ENCODE measurements at regions not wholly inside any gene's neighbourhood (a gene's known extent, or its start where the extent isn't known, plus 50 kb on each side); places are given as distances from the start of the nearest gene placed in this dataset.

DNA sequence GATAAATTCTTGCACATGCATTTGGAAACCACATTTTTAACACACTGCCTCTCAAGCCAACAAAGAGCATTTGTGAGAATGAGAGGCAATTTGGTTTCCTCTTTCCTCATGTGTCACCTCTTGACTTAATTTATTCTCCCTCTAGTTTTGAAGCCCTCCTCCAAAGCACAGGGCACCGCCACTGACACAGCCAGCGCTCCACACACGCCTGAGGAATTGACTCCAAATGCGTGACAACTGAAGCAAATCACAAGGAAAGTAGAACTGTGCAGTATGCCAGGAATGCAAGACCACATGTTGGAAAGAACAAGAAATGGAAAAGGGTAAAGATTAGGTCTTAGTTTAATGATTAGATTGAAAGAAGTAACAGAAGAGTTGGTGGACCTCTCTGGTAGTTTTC, 173.3 kb downstream of the LSM5 start:
- DNase-seq (ENCODE audit: low spot score): no peak
- no peaks in the 10 kb centered on the region for H3K4me1 ChIP-seq (ENCODE audit: insufficient read depth, low read length, poor library complexity, severe bottlenecking)
- H2AFZ ChIP-seq (ENCODE audit: low read length): no peak overlapping the region
- H3K9me2 ChIP-seq (ENCODE audit: insufficient read depth, low read length): no peaks in the 10 kb centered on the region
- BruUV-seq (replicated peaks): no TSS peak
- H3K4me3 ChIP-seq (ENCODE audit: low read depth, low read length, poor library complexity, severe bottlenecking): no peak overlapping the region
- H3K9me3 ChIP-seq (ENCODE audit: low read length): no peaks in the 10 kb centered on the region
- CTCF ChIA-PET (ENCODE audit: unreplicated experiment): no interaction called here
- no peaks in the 10 kb centered on the region for H3K79me2 ChIP-seq (ENCODE audit: insufficient read depth, low read depth, low read length)
- intact Hi-C loops (cut with micrococcal nuclease; ENCODE audit: unreplicated experiment): no loop called here
- H3K27ac ChIP-seq (ENCODE audit: low read depth, low read length, poor library complexity, severe bottlenecking): no peak overlapping the region
- H4K20me1 ChIP-seq (ENCODE audit: insufficient read depth, low read length): no peaks in the 10 kb centered on the region
- H3K36me3 ChIP-seq (ENCODE audit: insufficient read depth, low read length): no peaks in the 10 kb centered on the region
- H3K4me2 ChIP-seq (ENCODE audit: low read length): no peak overlapping the region
- POLR2A ChIA-PET: no interaction called here
- TF ChIP-seq EZH2phosphoT487 (IDR thresholded peaks at IDR 0.05; ENCODE audit: borderline replicate concordance, low read depth, low read length): no peak
- TF ChIP-seq, protein P1, sequence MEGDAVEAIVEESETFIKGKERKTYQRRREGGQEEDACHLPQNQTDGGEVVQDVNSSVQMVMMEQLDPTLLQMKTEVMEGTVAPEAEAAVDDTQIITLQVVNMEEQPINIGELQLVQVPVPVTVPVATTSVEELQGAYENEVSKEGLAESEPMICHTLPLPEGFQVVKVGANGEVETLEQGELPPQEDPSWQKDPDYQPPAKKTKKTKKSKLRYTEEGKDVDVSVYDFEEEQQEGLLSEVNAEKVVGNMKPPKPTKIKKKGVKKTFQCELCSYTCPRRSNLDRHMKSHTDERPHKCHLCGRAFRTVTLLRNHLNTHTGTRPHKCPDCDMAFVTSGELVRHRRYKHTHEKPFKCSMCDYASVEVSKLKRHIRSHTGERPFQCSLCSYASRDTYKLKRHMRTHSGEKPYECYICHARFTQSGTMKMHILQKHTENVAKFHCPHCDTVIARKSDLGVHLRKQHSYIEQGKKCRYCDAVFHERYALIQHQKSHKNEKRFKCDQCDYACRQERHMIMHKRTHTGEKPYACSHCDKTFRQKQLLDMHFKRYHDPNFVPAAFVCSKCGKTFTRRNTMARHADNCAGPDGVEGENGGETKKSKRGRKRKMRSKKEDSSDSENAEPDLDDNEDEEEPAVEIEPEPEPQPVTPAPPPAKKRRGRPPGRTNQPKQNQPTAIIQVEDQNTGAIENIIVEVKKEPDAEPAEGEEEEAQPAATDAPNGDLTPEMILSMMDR (conservative IDR thresholded peaks at IDR 0.05; ENCODE audit: low read length): no peak

DNA sequence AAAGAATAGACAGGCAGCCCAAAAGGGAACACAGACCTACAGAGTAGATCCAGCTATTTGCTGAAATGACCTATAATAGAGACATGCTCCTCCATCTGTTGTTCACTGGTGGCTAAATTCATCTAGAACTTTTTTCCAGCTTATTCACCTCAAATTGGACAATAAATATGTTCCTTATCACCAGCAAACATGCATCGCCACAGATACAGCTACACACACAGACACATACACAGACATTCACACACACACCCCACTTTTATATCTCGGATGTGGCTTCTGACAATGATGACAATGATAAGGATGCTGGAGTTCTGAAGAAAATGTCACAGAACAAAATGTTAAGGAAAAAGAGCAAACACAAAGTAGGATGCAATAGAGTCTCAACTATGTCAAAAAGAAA, 175.4 kb downstream of the LSM5 start:
- Histone ChIP-seq H3K9me3 (ENCODE audit: low read length) (no peaks in the 10 kb centered on the region), H3K4me1 (ENCODE audit: insufficient read depth, low read length, poor library complexity, severe bottlenecking) (no peaks in the 10 kb centered on the region), H2AFZ (ENCODE audit: low read length) (no peak overlapping the region), H3K36me3 (ENCODE audit: insufficient read depth, low read length) (no peaks in the 10 kb centered on the region), H3K4me3 (ENCODE audit: low read depth, low read length, poor library complexity, severe bottlenecking) (no peak overlapping the region), H3K4me2 (ENCODE audit: low read length) (no peak overlapping the region), H3K79me2 (ENCODE audit: insufficient read depth, low read depth, low read length) (no peaks in the 10 kb centered on the region), H3K9me2 (ENCODE audit: insufficient read depth, low read length) (no peaks in the 10 kb centered on the region), H3K27ac (ENCODE audit: low read depth, low read length, poor library complexity, severe bottlenecking) (no peak overlapping the region), H4K20me1 (ENCODE audit: insufficient read depth, low read length) (no peaks in the 10 kb centered on the region)
- POLR2A ChIA-PET: interaction anchor here (1.3 kb wide), 1 partner anchor 10 kb away, joined by 3 read pairs; no protein-coding TSS in a partner anchor
- intact Hi-C loops (cut with micrococcal nuclease; ENCODE audit: unreplicated experiment): no loop called here
- CTCF ChIA-PET (ENCODE audit: unreplicated experiment): no interaction called here
- no peak for TF ChIP-seq EZH2phosphoT487 (IDR thresholded peaks at IDR 0.05; ENCODE audit: borderline replicate concordance, low read depth, low read length)
- TF ChIP-seq, protein P1 (conservative IDR thresholded peaks at IDR 0.05; ENCODE audit: low read length): no peak
- no peak for DNase-seq (ENCODE audit: low spot score)
- no TSS peak for BruUV-seq (replicated peaks)

DNA sequence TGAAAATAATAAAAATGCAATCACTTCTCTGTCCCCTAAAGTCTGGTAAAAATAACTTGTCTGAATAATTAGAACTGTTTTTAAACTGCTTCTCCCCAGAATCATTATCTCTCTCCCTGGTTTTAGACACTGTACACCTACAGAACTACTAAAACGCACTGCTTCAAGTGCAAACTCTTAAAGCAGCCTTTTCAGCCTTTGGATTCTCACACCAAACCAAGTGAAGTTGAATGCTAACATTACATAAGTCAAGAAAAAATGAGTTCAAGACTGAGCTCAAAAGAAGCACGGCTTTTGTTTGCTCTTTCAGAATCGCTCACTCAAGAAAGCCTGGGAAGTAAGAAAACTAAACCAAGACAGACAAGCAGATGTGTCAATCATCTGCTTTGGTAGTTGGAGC, 188.8 kb downstream of the LSM5 start:
- Histone ChIP-seq H3K4me2 (ENCODE audit: low read length) (no peak overlapping the region), H3K9me3 (ENCODE audit: low read length) (no peaks in the 10 kb centered on the region), H3K27ac (ENCODE audit: low read depth, low read length, poor library complexity, severe bottlenecking) (no peak overlapping the region), H3K36me3 (ENCODE audit: insufficient read depth, low read length) (no peaks in the 10 kb centered on the region), H4K20me1 (ENCODE audit: insufficient read depth, low read length) (no peaks in the 10 kb centered on the region), H3K9me2 (ENCODE audit: insufficient read depth, low read length) (no peaks in the 10 kb centered on the region), H3K4me1 (ENCODE audit: insufficient read depth, low read length, poor library complexity, severe bottlenecking) (no peaks in the 10 kb centered on the region), H3K79me2 (ENCODE audit: insufficient read depth, low read depth, low read length) (no peaks in the 10 kb centered on the region), H3K4me3 (ENCODE audit: low read depth, low read length, poor library complexity, severe bottlenecking) (no peak overlapping the region), H2AFZ (ENCODE audit: low read length) (no peak overlapping the region)
- POLR2A ChIA-PET: interaction anchor here (0.6 kb wide), 1 partner anchor 1128 kb away, joined by 3 read pairs; no protein-coding TSS in a partner anchor
- CTCF ChIA-PET (ENCODE audit: unreplicated experiment): no interaction called here
- intact Hi-C loops (cut with micrococcal nuclease; ENCODE audit: unreplicated experiment): no loop called here
- BruUV-seq (replicated peaks): no TSS peak
- TF ChIP-seq, protein P1 (conservative IDR thresholded peaks at IDR 0.05; ENCODE audit: low read length): no peak
- no peak for TF ChIP-seq EZH2phosphoT487 (IDR thresholded peaks at IDR 0.05; ENCODE audit: borderline replicate concordance, low read depth, low read length)
- no peak for DNase-seq (ENCODE audit: low spot score)
